Osteocyte (in vitro differentiated cells): ENCODE measurements at regions not wholly inside any gene's neighbourhood (a gene's known extent, or its start where the extent isn't known, plus 50 kb on each side); places are given as distances from the start of the nearest gene placed in this dataset.

Source experiments
- DNase-seq: peaks from one replicate; pipeline ENCODE4 v3.0.0; 2021; ENCODE audit warnings: mixed read lengths; ENCODE audit not compliant: unreplicated experiment; ENCODE audit errors: extremely low spot score
- H3K27ac Mint-ChIP-seq: one replicate; pipeline ENCODE4 v1.8.0; 2021; ENCODE audit warnings: mild to moderate bottlenecking, mixed read lengths; ENCODE audit not compliant: unreplicated experiment
- H3K27me3 Mint-ChIP-seq: one replicate; pipeline ENCODE4 v1.8.0; 2021; ENCODE audit warnings: mixed read lengths; ENCODE audit not compliant: unreplicated experiment
- H3K36me3 Mint-ChIP-seq: one replicate; pipeline ENCODE4 v1.8.0; 2021; ENCODE audit warnings: mixed read lengths; ENCODE audit not compliant: unreplicated experiment
- H3K4me1 Mint-ChIP-seq: one replicate; pipeline ENCODE4 v1.8.0; 2021; ENCODE audit warnings: mixed read lengths; ENCODE audit not compliant: unreplicated experiment
- H3K4me3 Mint-ChIP-seq: one replicate; pipeline ENCODE4 v1.8.0; 2021; ENCODE audit warnings: mild to moderate bottlenecking, moderate library complexity, mixed read lengths; ENCODE audit not compliant: unreplicated experiment
- H3K9me3 Mint-ChIP-seq: one replicate; pipeline ENCODE4 v1.8.0; 2021; ENCODE audit warnings: mixed read lengths; ENCODE audit not compliant: unreplicated experiment
- TF ChIP-seq, protein P1 (sequence below): fragments of 200-600 bp; sonication (generic); IDR thresholded peaks from 2 replicates; pipeline ENCODE4 v1.5.0; 2021; ENCODE audit warnings: antibody characterized with exemption, mild to moderate bottlenecking, moderate library complexity

DNA sequence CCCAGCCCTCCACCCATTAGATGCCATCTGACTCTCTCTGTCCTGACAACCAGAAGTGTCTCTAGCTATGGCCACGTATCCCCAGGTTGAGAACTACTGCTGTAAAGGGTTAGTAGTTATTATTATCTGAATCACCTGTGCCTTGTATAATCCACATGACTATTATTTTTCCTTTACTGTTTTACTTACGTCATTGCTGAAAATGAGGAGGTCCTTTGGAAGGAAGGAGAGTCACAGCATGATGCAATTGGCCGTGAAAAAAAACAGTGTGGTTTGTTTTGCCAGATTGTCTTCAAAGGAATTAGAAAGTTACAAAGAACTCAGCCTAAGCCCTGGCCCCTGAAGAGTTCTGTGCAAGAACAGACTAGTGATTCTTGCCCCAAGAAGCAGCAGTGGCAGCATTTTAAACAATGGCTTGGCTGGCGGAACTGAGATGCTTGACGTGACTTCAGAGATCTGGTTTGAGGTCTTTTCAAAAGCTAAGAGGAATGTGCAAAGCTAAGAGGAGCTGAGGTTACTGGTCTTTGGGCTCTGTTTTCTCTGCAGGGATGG is 413.3 kb upstream of the EEF2KMT start:
- TF ChIP-seq, protein P1, sequence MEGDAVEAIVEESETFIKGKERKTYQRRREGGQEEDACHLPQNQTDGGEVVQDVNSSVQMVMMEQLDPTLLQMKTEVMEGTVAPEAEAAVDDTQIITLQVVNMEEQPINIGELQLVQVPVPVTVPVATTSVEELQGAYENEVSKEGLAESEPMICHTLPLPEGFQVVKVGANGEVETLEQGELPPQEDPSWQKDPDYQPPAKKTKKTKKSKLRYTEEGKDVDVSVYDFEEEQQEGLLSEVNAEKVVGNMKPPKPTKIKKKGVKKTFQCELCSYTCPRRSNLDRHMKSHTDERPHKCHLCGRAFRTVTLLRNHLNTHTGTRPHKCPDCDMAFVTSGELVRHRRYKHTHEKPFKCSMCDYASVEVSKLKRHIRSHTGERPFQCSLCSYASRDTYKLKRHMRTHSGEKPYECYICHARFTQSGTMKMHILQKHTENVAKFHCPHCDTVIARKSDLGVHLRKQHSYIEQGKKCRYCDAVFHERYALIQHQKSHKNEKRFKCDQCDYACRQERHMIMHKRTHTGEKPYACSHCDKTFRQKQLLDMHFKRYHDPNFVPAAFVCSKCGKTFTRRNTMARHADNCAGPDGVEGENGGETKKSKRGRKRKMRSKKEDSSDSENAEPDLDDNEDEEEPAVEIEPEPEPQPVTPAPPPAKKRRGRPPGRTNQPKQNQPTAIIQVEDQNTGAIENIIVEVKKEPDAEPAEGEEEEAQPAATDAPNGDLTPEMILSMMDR = no peak
- no peak overlapping the region for H3K27ac Mint-ChIP-seq
- no peak for DNase-seq
- H3K9me3 Mint-ChIP-seq = peaks cover 41% of the 10 kb centered on the region
- no peaks in the 10 kb centered on the region for H3K36me3 Mint-ChIP-seq
- H3K27me3 Mint-ChIP-seq = no peaks in the 10 kb centered on the region
- H3K4me3 Mint-ChIP-seq = no peak overlapping the region
- no peaks in the 10 kb centered on the region for H3K4me1 Mint-ChIP-seq

DNA sequence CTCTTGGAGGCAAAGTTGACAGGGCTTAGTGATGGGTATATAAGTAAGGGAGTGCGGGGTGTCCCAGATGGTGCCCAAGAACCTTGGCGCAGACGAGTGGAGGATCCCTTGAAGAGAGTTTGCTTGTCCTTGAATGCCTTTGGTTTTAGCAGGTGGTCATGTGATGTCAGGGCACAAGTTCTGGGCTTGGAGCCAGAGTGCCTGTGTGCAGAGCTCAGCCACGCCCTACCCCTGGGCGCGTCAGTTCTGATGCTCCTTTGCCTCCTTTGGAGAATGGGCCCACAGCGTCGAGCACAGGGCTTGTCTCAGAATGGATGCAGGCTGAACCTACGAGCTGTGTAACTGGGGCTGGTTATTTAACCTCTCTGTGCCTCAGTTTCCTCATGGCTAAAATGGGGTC is 412.2 kb upstream of the EEF2KMT start:
- Mint-ChIP-seq H3K4me3 (no peak overlapping the region), H3K27me3 (no peaks in the 10 kb centered on the region), H3K36me3 (no peaks in the 10 kb centered on the region), H3K9me3 (peaks cover 46% of the 10 kb centered on the region), H3K4me1 (no peaks in the 10 kb centered on the region), H3K27ac (no peak overlapping the region)
- no peak for DNase-seq
- TF ChIP-seq, protein P1 = no peak

DNA sequence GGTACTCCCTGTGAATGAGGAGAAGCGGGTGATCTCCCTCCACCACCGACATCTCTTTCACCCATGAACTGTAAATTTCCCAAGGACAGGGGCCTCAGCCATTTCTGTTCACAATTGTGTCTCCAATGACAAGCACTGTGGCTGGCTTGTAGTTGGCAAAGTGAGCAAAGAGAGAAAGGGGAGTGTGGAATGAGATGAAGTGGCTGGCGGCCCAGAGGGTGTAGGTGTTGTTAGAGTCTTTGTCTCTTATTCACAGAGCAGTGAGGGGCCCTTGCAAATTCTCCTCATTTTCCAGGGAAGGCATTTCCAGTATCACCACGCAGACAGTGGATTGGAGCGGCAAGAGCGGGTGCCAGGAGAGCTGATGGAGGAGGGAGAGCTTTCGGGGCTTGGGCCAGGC is 411.7 kb upstream of the EEF2KMT start:
- Mint-ChIP-seq H3K27me3 (no peaks in the 10 kb centered on the region), H3K36me3 (no peaks in the 10 kb centered on the region), H3K9me3 (peaks cover 46% of the 10 kb centered on the region), H3K4me3 (no peak overlapping the region), H3K4me1 (no peaks in the 10 kb centered on the region), H3K27ac (no peak overlapping the region)
- DNase-seq = no peak
- TF ChIP-seq, protein P1 = no peak

DNA sequence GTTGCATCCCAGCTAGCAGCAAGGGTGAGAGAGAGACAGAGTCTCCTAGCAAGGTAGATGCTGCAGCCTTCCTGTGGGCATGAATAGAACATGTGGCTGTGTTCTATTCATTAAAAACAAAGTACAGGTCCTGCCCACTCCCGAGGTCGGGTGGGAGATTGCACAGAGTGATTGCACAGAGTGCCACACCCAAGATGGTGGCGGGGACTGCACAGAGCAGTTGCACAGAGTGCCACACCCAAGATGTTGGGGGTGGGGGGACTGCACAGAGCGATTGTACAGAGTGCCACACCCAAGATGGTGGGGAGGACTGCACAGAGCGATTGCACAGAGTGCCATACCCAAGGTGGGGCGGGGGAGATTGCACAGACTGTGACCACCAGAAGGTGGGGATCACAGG is 410.8 kb upstream of the EEF2KMT start:
- H3K36me3 Mint-ChIP-seq = no peaks in the 10 kb centered on the region
- H3K27me3 Mint-ChIP-seq = no peaks in the 10 kb centered on the region
- H3K27ac Mint-ChIP-seq = no peak overlapping the region
- H3K4me3 Mint-ChIP-seq = no peak overlapping the region
- no peak for DNase-seq
- H3K9me3 Mint-ChIP-seq = peaks cover 41% of the 10 kb centered on the region
- no peaks in the 10 kb centered on the region for H3K4me1 Mint-ChIP-seq
- TF ChIP-seq, protein P1 = no peak

DNA sequence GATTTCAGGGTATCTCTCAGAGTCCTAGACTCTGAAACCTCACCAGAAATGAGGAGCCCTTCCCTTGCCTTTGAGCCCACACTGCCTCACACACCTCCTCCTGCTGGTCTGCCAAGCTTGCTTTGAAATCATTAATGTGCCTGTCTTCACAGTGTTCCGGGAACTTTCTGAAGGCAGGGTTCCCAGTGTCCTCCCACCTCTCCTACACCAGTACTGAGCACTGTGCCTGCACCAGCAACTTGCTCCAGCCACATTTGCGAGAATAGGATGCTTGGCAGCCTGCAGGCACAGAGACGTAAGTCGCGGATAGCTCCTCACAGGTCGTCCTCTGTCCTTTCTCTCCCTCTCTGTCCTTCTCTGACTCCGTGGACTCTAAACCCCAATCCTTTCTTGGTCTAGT is 408.4 kb upstream of the EEF2KMT start:
- H3K9me3 Mint-ChIP-seq = peaks cover 27% of the 10 kb centered on the region
- no peaks in the 10 kb centered on the region for H3K27me3 Mint-ChIP-seq
- no peak overlapping the region for H3K4me3 Mint-ChIP-seq
- no peaks in the 10 kb centered on the region for H3K4me1 Mint-ChIP-seq
- TF ChIP-seq, protein P1 = no peak
- H3K36me3 Mint-ChIP-seq = no peaks in the 10 kb centered on the region
- no peak overlapping the region for H3K27ac Mint-ChIP-seq
- DNase-seq = no peak
